HG03378 (cell line): ENCODE measurements at regions not wholly inside any gene's neighbourhood (a gene's known extent, or its start where the extent isn't known, plus 50 kb on each side); places are given as distances from the start of the nearest gene placed in this dataset.
"Not testable (repeated sequence)": the region's sequence is repeated elsewhere in the genome, so short reads cannot be mapped to it uniquely, and the experiment has no call there.

Source experiments
- ATAC-seq: cut with Tn5 transposase; IDR thresholded peaks from one replicate; pipeline ENCODE4 v1.9.1; 2021; ENCODE audit warnings: mild to moderate bottlenecking, moderate library complexity; ENCODE audit not compliant: unreplicated experiment

GRCh38 chr5:15106530-15107283, 235.1 kb upstream of the ANKH start:
- ATAC-seq: no peak

GRCh38 chr5:15105799-15106393, 234.3 kb upstream of the ANKH start:
- peak; percentile 95 for ATAC-seq

GRCh38 chr5:15103864-15104263, 232.3 kb upstream of the ANKH start:
- ATAC-seq: no peak

GRCh38 chr5:15103130-15103529, 231.6 kb upstream of the ANKH start:
- no peak for ATAC-seq

GRCh38 chr5:15097552-15097951, 226.0 kb upstream of the ANKH start:
- no peak for ATAC-seq

- not testable (repeated sequence) for ATAC-seq
Observed at GRCh38 chr5:15096686-15097085, 225.1 kb upstream of the ANKH start.

GRCh38 chr5:15092801-15093200, 221.2 kb upstream of the ANKH start:
- ATAC-seq: no peak

- no peak for ATAC-seq
Observed at GRCh38 chr5:15085671-15086070, 214.1 kb upstream of the ANKH start.

GRCh38 chr5:15082096-15082495, 210.5 kb upstream of the ANKH start:
- ATAC-seq: no peak

GRCh38 chr5:15080219-15080618, 208.6 kb upstream of the ANKH start:
- no peak for ATAC-seq

- ATAC-seq: no peak
Observed at GRCh38 chr5:15079566-15079965, 208.0 kb upstream of the ANKH start.

GRCh38 chr5:15074651-15075050, 203.1 kb upstream of the ANKH start:
- no peak for ATAC-seq

GRCh38 chr5:15073453-15073852, 201.9 kb upstream of the ANKH start:
- no peak for ATAC-seq

- ATAC-seq: no peak
Observed at GRCh38 chr5:15070907-15071306, 199.3 kb upstream of the ANKH start.

- no peak for ATAC-seq
Observed at GRCh38 chr5:15069407-15069905, 197.9 kb upstream of the ANKH start.

- no peak for ATAC-seq
Observed at GRCh38 chr5:15065091-15065490, 193.5 kb upstream of the ANKH start.

- ATAC-seq: no peak
Observed at GRCh38 chr5:15064396-15064795, 192.8 kb upstream of the ANKH start.

- no peak for ATAC-seq
Observed at GRCh38 chr5:15056988-15057592, 185.5 kb upstream of the ANKH start.

GRCh38 chr5:15044521-15044920, 172.9 kb upstream of the ANKH start:
- no peak for ATAC-seq

- ATAC-seq: no peak
Observed at GRCh38 chr5:15037247-15037908, 165.8 kb upstream of the ANKH start.

GRCh38 chr5:15034379-15034778, 162.8 kb upstream of the ANKH start:
- no peak for ATAC-seq

GRCh38 chr5:15031180-15031579, 159.6 kb upstream of the ANKH start:
- no peak for ATAC-seq
